ENCODE measurements at regions not wholly inside any gene's neighbourhood (a gene's known extent, or its start where the extent isn't known, plus 50 kb on each side); places are given as distances from the start of the nearest gene placed in this dataset.

GRCh38 chr7:156461881-156462665 is 178.5 kb upstream of the RNF32 start:
- TF ChIP-seq TAF1 (IDR thresholded peaks at IDR 0.05; ENCODE audit: low read depth, low read length), result no peak
- TF ChIP-seq SPI1 (IDR thresholded peaks at IDR 0.05; ENCODE audit: low read depth, low read length), result no peak
- TF ChIP-seq POU2F2 (IDR thresholded peaks at IDR 0.05; ENCODE audit: low read depth, low read length), result no peak
- TF ChIP-seq PAX5 (IDR thresholded peaks at IDR 0.05; ENCODE audit: insufficient read depth, low read length, severe bottlenecking), result no peak
- no peak for TF ChIP-seq POLR2AphosphoS5 (IDR thresholded peaks at IDR 0.05; ENCODE audit: low read depth, low read length)
- no peak for TF ChIP-seq POLR2A (IDR thresholded peaks at IDR 0.05; ENCODE audit: low read depth, low read length)
- FAIRE-seq (no peak), DNase-seq (ENCODE audit: insufficient read length, low spot score) (no peak)

- no peak for TF ChIP-seq PAX5 (IDR thresholded peaks at IDR 0.05; ENCODE audit: insufficient read depth, low read length, severe bottlenecking)
- no peak for TF ChIP-seq SPI1 (IDR thresholded peaks at IDR 0.05; ENCODE audit: low read depth, low read length)
- TF ChIP-seq TAF1 (IDR thresholded peaks at IDR 0.05; ENCODE audit: low read depth, low read length), result no peak
- no peak for TF ChIP-seq POLR2AphosphoS5 (IDR thresholded peaks at IDR 0.05; ENCODE audit: low read depth, low read length)
- TF ChIP-seq POU2F2 (IDR thresholded peaks at IDR 0.05; ENCODE audit: low read depth, low read length), result no peak
- no peak for TF ChIP-seq POLR2A (IDR thresholded peaks at IDR 0.05; ENCODE audit: low read depth, low read length)
- FAIRE-seq (no peak), DNase-seq (ENCODE audit: insufficient read length, low spot score) (no peak)
These were observed 179.5 kb upstream of the RNF32 start for GRCh38 chr7:156460858-156461627.

GRCh38 chr7:156459582-156459981 is 181.0 kb upstream of the RNF32 start:
- no peak for FAIRE-seq
- DNase-seq (ENCODE audit: insufficient read length, low spot score), result no peak
- no peak for TF ChIP-seq TAF1 (IDR thresholded peaks at IDR 0.05; ENCODE audit: low read depth, low read length)

- FAIRE-seq, result no peak
- TF ChIP-seq POLR2AphosphoS5 (IDR thresholded peaks at IDR 0.05; ENCODE audit: low read depth, low read length) (no peak), POLR2A (IDR thresholded peaks at IDR 0.05; ENCODE audit: low read depth, low read length) (no peak), SPI1 (IDR thresholded peaks at IDR 0.05; ENCODE audit: low read depth, low read length) (no peak), POU2F2 (IDR thresholded peaks at IDR 0.05; ENCODE audit: low read depth, low read length) (no peak), PAX5 (IDR thresholded peaks at IDR 0.05; ENCODE audit: insufficient read depth, low read length, severe bottlenecking) (no peak), TAF1 (IDR thresholded peaks at IDR 0.05; ENCODE audit: low read depth, low read length) (no peak)
- DNase-seq (ENCODE audit: insufficient read length, low spot score), result no peak
These were observed 181.5 kb upstream of the RNF32 start for GRCh38 chr7:156459067-156459466.

GRCh38 chr7:156458011-156458410 is 182.6 kb upstream of the RNF32 start:
- FAIRE-seq (no peak), DNase-seq (ENCODE audit: insufficient read length, low spot score) (no peak)
- TF ChIP-seq POLR2AphosphoS5 (IDR thresholded peaks at IDR 0.05; ENCODE audit: low read depth, low read length), result no peak
- TF ChIP-seq POLR2A (IDR thresholded peaks at IDR 0.05; ENCODE audit: low read depth, low read length), result no peak
- TF ChIP-seq POU2F2 (IDR thresholded peaks at IDR 0.05; ENCODE audit: low read depth, low read length), result no peak
- TF ChIP-seq SPI1 (IDR thresholded peaks at IDR 0.05; ENCODE audit: low read depth, low read length), result no peak
- TF ChIP-seq TAF1 (IDR thresholded peaks at IDR 0.05; ENCODE audit: low read depth, low read length), result no peak
- TF ChIP-seq PAX5 (IDR thresholded peaks at IDR 0.05; ENCODE audit: insufficient read depth, low read length, severe bottlenecking), result no peak

GRCh38 chr7:156456503-156457115 is 184.0 kb upstream of the RNF32 start:
- TF ChIP-seq POU2F2 (IDR thresholded peaks at IDR 0.05; ENCODE audit: low read depth, low read length) (no peak), PAX5 (IDR thresholded peaks at IDR 0.05; ENCODE audit: insufficient read depth, low read length, severe bottlenecking) (no peak), POLR2A (IDR thresholded peaks at IDR 0.05; ENCODE audit: low read depth, low read length) (no peak), POLR2AphosphoS5 (IDR thresholded peaks at IDR 0.05; ENCODE audit: low read depth, low read length) (no peak), TAF1 (IDR thresholded peaks at IDR 0.05; ENCODE audit: low read depth, low read length) (no peak)
- FAIRE-seq (no peak), DNase-seq (ENCODE audit: insufficient read length, low spot score) (no peak)

- DNase-seq (ENCODE audit: insufficient read length, low spot score), result no peak
- TF ChIP-seq SPI1 (IDR thresholded peaks at IDR 0.05; ENCODE audit: low read depth, low read length) (no peak), POU2F2 (IDR thresholded peaks at IDR 0.05; ENCODE audit: low read depth, low read length) (no peak), POLR2A (IDR thresholded peaks at IDR 0.05; ENCODE audit: low read depth, low read length) (no peak), PAX5 (IDR thresholded peaks at IDR 0.05; ENCODE audit: insufficient read depth, low read length, severe bottlenecking) (no peak), TAF1 (IDR thresholded peaks at IDR 0.05; ENCODE audit: low read depth, low read length) (no peak), POLR2AphosphoS5 (IDR thresholded peaks at IDR 0.05; ENCODE audit: low read depth, low read length) (no peak)
- FAIRE-seq, result no peak
These were observed 184.5 kb upstream of the RNF32 start for GRCh38 chr7:156456032-156456431.

GRCh38 chr7:156450473-156450872 is 190.1 kb upstream of the RNF32 start:
- no peak for DNase-seq (ENCODE audit: insufficient read length, low spot score)
- FAIRE-seq, result no peak
- TF ChIP-seq SPI1 (IDR thresholded peaks at IDR 0.05; ENCODE audit: low read depth, low read length), result no peak
- no peak for TF ChIP-seq TAF1 (IDR thresholded peaks at IDR 0.05; ENCODE audit: low read depth, low read length)
- TF ChIP-seq POU2F2 (IDR thresholded peaks at IDR 0.05; ENCODE audit: low read depth, low read length), result no peak

- FAIRE-seq (peak; percentile 76), DNase-seq (ENCODE audit: insufficient read length, low spot score) (no peak)
- TF ChIP-seq POLR2AphosphoS5 (IDR thresholded peaks at IDR 0.05; ENCODE audit: low read depth, low read length) (no peak), POLR2A (IDR thresholded peaks at IDR 0.05; ENCODE audit: low read depth, low read length) (no peak), POU2F2 (IDR thresholded peaks at IDR 0.05; ENCODE audit: low read depth, low read length) (no peak), TAF1 (IDR thresholded peaks at IDR 0.05; ENCODE audit: low read depth, low read length) (no peak), PAX5 (IDR thresholded peaks at IDR 0.05; ENCODE audit: insufficient read depth, low read length, severe bottlenecking) (no peak), SPI1 (IDR thresholded peaks at IDR 0.05; ENCODE audit: low read depth, low read length) (no peak)
These were observed 191.7 kb upstream of the RNF32 start for GRCh38 chr7:156448918-156449317.
